Upper lobe of right lung (tissue), 1 donor: ENCODE measurements at regions not wholly inside any gene's neighbourhood (a gene's known extent, or its start where the extent isn't known, plus 50 kb on each side); places are given as distances from the start of the nearest gene placed in this dataset.
A peak's percentile ranks its signal among the peaks of the same experiment; 100 is the strongest.

Experiments used
- ATAC-seq: fragments of 200-7000 bp; cut with Tn5 transposase; one replicate; pipeline ENCODE4 v1.9.1; 2020; ENCODE audit warnings: mild to moderate bottlenecking, moderate library complexity
- DNase-seq: peaks from one replicate; pipeline ENCODE4 v3.0.0-alpha.2; 2020
- H3K27ac ChIP-seq: fragments of 200-600 bp; one replicate; pipeline ENCODE4 v1.8.0; 2022
- H3K27me3 ChIP-seq: fragments of 200-600 bp; one replicate; pipeline ENCODE4 v1.8.0; 2022; ENCODE audit warnings: mild to moderate bottlenecking
- H3K36me3 ChIP-seq: fragments of 200-600 bp; one replicate; pipeline ENCODE4 v1.8.0; 2022
- H3K4me1 ChIP-seq: fragments of 200-600 bp; one replicate; pipeline ENCODE4 v1.8.0; 2022
- H3K4me3 ChIP-seq: fragments of 200-600 bp; one replicate; pipeline ENCODE4 v1.8.0; 2022; ENCODE audit warnings: mild to moderate bottlenecking
- H3K9me3 ChIP-seq: fragments of 200-600 bp; one replicate; pipeline ENCODE4 v1.8.0; 2022
- intact Hi-C: fragments of 100-400 bp; cut with DNase I; formaldehyde crosslinking; loops from one replicate; pipeline ENCODE4 v1.11.0; 2022
- TF ChIP-seq, protein P1 (sequence below): fragments of 200-600 bp; IDR thresholded peaks from one replicate; pipeline ENCODE4 v1.8.0; 2022; ENCODE audit warnings: antibody characterized with exemption
- donor health status: DM: no; HTN: yes; CAD: no; lungs with severe emphysema.

- Histone ChIP-seq H3K36me3 (no peaks in the 10 kb centered on the region), H3K27me3 (no peaks in the 10 kb centered on the region), H3K4me1 (no peaks in the 10 kb centered on the region), H3K9me3 (no peaks in the 10 kb centered on the region), H3K27ac (no peak overlapping the region), H3K4me3 (no peak overlapping the region)
- intact Hi-C loops = no loop called here
- DNase-seq (no peak), ATAC-seq (no peak)
- TF ChIP-seq, protein P1, sequence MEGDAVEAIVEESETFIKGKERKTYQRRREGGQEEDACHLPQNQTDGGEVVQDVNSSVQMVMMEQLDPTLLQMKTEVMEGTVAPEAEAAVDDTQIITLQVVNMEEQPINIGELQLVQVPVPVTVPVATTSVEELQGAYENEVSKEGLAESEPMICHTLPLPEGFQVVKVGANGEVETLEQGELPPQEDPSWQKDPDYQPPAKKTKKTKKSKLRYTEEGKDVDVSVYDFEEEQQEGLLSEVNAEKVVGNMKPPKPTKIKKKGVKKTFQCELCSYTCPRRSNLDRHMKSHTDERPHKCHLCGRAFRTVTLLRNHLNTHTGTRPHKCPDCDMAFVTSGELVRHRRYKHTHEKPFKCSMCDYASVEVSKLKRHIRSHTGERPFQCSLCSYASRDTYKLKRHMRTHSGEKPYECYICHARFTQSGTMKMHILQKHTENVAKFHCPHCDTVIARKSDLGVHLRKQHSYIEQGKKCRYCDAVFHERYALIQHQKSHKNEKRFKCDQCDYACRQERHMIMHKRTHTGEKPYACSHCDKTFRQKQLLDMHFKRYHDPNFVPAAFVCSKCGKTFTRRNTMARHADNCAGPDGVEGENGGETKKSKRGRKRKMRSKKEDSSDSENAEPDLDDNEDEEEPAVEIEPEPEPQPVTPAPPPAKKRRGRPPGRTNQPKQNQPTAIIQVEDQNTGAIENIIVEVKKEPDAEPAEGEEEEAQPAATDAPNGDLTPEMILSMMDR = no peak
Measured at GRCh38 chr2:117519238-117519637, 295.3 kb upstream of the DDX18 start.

- H3K27me3 ChIP-seq = no peaks in the 10 kb centered on the region
- H3K4me3 ChIP-seq = no peak overlapping the region
- intact Hi-C loops = no loop called here
- no peak for DNase-seq
- no peak overlapping the region for H3K27ac ChIP-seq
- H3K9me3 ChIP-seq = no peaks in the 10 kb centered on the region
- TF ChIP-seq, protein P1 = no peak
- H3K4me1 ChIP-seq = no peaks in the 10 kb centered on the region
- no peaks in the 10 kb centered on the region for H3K36me3 ChIP-seq
- ATAC-seq = no peak
Measured at GRCh38 chr2:117519721-117520120, 294.8 kb upstream of the DDX18 start.

DNA sequence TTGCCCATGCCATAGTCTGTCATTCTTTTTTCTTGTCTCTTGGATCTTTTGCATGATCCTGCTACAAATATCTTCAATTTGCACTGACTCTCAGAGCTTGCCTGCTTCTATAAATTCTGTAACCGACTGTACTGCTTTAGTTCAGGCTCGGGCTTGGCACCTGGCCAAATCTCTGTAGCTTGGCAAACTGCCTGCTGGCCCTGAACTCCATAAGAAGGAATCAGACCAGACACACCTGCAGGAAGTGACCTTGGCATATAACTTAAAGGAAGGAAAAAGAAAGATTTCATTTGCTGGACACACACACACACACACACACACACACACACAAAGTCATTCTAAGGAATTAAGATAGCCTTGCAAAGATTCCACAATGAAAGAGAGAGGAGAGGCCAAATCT is 291.2 kb upstream of the DDX18 start:
- TF ChIP-seq, protein P1 = no peak
- Histone ChIP-seq H3K9me3 (no peaks in the 10 kb centered on the region), H3K27ac (no peak overlapping the region), H3K36me3 (no peaks in the 10 kb centered on the region), H3K27me3 (no peaks in the 10 kb centered on the region), H3K4me1 (no peaks in the 10 kb centered on the region), H3K4me3 (no peak overlapping the region)
- ATAC-seq (peak; percentile 24), DNase-seq (peak; percentile 79)
- intact Hi-C loops = no loop called here

DNA sequence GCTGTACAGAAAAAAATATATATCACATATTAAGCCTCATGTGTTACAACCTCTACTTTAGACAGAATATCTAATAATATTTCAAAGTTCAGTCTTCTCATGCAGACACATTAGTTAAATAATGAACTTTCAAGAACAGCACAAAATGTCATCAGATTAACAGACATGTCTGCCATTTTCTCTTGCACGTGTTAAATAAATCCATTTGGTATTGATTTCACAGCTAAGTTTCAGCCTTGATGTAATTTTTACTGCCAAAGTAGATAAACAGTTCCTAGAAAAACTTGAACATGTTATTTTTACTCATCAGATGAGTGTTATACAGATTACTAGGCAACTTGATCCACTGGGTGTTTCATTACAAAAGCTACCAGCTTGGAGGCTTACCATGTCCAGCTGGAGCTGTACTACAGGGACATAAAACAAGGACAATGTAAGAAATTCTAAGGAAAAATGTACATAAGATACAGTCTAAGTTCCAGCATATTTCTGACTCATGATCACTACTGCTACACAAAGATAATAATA is 290.7 kb upstream of the DDX18 start:
- ATAC-seq (no peak), DNase-seq (no peak)
- intact Hi-C loops = no loop called here
- Histone ChIP-seq H3K4me1 (no peaks in the 10 kb centered on the region), H3K27ac (no peak overlapping the region), H3K27me3 (no peaks in the 10 kb centered on the region), H3K9me3 (no peaks in the 10 kb centered on the region), H3K4me3 (no peak overlapping the region), H3K36me3 (no peaks in the 10 kb centered on the region)
- TF ChIP-seq, protein P1 = no peak

GRCh38 chr2:117536139-117536538 is 278.4 kb upstream of the DDX18 start:
- Histone ChIP-seq H3K4me3 (no peak overlapping the region), H3K9me3 (no peaks in the 10 kb centered on the region), H3K4me1 (no peaks in the 10 kb centered on the region), H3K27me3 (no peaks in the 10 kb centered on the region), H3K36me3 (no peaks in the 10 kb centered on the region), H3K27ac (no peak overlapping the region)
- TF ChIP-seq, protein P1 = peak; percentile 41
- ATAC-seq = peak; percentile 49
- intact Hi-C loops = no loop called here
- DNase-seq = no peak

GRCh38 chr2:117537032-117537431 is 277.5 kb upstream of the DDX18 start:
- Histone ChIP-seq H3K4me3 (no peak overlapping the region), H3K9me3 (no peaks in the 10 kb centered on the region), H3K27ac (no peak overlapping the region), H3K27me3 (no peaks in the 10 kb centered on the region), H3K36me3 (no peaks in the 10 kb centered on the region), H3K4me1 (no peaks in the 10 kb centered on the region)
- ATAC-seq (peak; percentile 13), DNase-seq (no peak)
- intact Hi-C loops = no loop called here
- TF ChIP-seq, protein P1 = no peak
